Ishikawa (cell line): ENCODE measurements at regions not wholly inside any gene's neighbourhood (a gene's known extent, or its start where the extent isn't known, plus 50 kb on each side); places are given as distances from the start of the nearest gene placed in this dataset.

Experiments
- CEBPB ChIP-seq: IDR thresholded peaks from 2 replicates; pipeline ENCODE4 v1.6.1; 2012
- CREB1 ChIP-seq: IDR thresholded peaks from 2 replicates; pipeline ENCODE4 v1.6.1; 2012; ENCODE audit warnings: low read depth

DNA sequence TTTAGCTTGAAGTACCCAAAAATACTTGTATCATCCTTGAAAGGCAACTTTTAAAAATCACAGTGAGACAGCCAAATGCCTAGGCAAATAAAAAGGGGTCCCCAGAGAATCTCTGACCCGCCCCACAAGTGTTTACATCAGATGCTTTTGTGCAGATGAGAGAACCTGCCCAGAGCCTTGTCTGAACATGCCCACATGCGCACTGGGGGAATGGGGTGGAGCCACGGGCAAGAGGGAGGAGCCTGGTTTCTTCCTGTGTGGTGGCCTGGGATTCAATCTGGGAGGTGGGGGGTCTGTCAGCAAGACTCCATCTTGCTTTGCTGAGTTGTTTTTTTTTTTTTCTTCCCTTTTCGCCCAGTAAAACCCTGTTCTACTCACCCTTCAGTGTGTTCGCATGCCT lies 381.7 kb upstream of the CCDC196 start:
- TF ChIP-seq CEBPB (no peak), CREB1 (no peak)
